GM21390 (cell line): ENCODE measurements at regions not wholly inside any gene's neighbourhood (a gene's known extent, or its start where the extent isn't known, plus 50 kb on each side); places are given as distances from the start of the nearest gene placed in this dataset.
"Not testable (repeated sequence)": the region's sequence is repeated elsewhere in the genome, so short reads cannot be mapped to it uniquely, and the experiment has no call there.

ENCODE experiments used
- ATAC-seq: cut with Tn5 transposase; IDR thresholded peaks from one replicate; pipeline ENCODE4 v1.9.1; 2021; ENCODE audit not compliant: unreplicated experiment

- ATAC-seq: no peak
Observed at GRCh38 chr2:8328217-8328616, 353.6 kb upstream of the ID2 start.

- ATAC-seq: no peak
Observed at GRCh38 chr2:8329660-8330622, 351.9 kb upstream of the ID2 start.

GRCh38 chr2:8331068-8331467 lies 350.8 kb upstream of the ID2 start:
- no peak for ATAC-seq

GRCh38 chr2:8332646-8333045 lies 349.2 kb upstream of the ID2 start:
- ATAC-seq: no peak

DNA sequence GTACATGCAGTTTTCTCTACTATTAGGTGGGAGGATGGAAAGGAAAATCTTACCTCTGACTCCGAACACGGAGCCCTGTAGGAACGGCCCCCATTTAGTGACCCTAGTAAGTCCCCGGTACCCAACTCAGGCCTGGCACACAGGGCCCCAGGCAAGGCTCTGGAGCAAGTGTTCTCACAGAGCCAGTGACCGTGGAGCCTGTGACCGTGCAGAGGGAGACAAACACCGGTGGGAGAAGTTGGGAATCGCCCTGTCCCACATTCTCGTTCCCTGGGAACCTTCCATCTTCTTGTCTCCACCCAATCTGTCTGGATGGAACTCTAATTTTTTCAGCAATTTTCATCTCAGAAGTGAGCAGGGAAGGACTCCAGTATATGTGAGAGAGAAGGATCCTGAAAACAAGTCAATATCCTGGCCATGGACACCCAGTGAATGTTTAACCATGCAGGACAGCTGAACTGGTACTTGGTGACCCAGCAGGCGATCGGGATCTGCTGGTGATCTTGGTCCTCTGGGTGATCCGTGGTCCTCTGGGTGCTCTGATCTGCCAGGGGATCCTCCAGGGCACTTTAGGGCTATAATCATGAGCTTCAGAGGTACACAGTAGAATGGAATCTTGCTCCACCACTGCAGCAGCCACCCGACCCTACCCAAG lies 348.6 kb upstream of the ID2 start:
- no peak for ATAC-seq

GRCh38 chr2:8333832-8334187 lies 348.0 kb upstream of the ID2 start:
- ATAC-seq: not testable (repeated sequence)

DNA sequence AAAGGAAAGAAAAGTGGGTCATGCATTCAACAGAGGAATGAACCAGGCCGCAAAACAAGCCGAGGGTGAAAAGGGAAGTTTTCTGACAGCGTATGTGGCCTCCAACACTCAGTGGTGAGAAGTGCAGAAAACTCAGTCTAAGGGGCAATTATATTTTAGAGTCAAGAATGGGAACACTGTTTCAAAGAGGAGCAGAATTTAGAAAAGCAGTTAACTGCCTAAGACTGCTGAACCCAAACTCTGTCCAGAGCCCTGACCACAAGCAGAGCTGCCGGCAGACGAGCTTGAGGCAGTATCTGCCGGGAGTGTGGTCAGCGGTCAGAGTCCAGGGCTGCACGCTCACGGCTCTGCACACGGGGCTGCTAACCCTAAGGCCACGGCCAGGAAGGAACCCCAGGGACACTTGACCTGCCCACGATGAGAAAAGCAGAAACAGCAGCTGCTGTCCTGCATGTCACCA lies 347.0 kb upstream of the ID2 start:
- ATAC-seq: no peak

DNA sequence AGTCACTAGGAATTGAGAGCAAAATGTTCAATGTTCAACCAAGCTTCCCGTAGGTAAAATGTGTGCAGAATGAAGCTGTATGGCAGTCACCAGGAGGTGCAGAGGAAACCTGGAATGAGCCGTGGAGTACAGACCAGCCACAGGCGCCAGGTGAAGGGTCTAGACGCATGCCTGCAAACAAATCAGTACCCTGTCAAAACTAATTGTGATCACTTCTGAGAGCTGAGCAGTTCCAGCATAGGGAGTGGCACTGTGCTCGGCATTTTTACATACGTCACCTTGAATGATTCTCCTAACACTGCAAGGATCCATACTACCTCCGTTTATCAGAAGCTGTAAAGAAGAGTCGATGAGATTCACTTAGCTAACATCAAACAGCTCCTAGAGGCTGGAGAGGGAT lies 346.1 kb upstream of the ID2 start:
- ATAC-seq: no peak

DNA sequence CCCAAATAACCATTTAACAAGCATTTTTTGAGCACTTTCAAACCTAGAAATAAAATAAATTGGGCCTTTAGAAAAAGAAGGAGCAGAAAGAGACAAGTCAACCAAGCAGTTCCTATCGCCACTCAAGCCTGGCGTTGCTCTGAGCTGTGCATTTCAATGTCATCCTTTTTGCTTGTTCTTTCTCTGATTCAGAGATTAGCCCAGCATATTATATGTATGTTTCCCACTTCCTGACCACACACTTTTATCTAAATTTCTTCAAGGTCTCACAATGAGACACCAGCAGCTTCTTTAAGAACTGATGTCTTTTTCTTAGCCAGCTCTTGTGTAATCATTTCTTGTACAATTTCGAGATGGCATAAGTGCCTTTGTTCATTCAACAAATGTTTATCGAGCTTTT lies 344.5 kb upstream of the ID2 start:
- ATAC-seq: no peak

DNA sequence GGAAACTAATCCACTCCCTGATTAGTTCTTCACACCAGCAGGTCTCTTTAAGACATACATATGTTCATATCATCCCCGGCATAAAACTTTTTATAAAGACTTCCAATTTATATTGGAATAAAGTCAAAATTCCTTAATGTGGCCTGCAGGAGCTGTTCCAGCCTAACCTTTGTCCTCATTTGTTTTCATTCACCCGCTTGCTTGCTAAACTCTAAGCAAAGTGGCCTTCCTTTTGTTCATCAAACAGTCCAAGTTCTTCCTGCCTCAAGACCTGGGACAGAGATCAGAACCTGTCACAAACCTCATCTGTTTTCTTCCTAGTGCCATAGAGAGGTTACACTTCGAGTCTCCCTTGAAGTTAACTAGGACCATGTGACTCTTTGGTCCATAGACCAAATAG lies 339.4 kb upstream of the ID2 start:
- no peak for ATAC-seq

GRCh38 chr2:8343031-8343430 lies 338.8 kb upstream of the ID2 start:
- ATAC-seq: no peak

GRCh38 chr2:8344144-8345097 lies 337.4 kb upstream of the ID2 start:
- no peak for ATAC-seq

- ATAC-seq: no peak
Observed at GRCh38 chr2:8345200-8345599, 336.7 kb upstream of the ID2 start.

GRCh38 chr2:8346208-8346607 lies 335.6 kb upstream of the ID2 start:
- no peak for ATAC-seq

DNA sequence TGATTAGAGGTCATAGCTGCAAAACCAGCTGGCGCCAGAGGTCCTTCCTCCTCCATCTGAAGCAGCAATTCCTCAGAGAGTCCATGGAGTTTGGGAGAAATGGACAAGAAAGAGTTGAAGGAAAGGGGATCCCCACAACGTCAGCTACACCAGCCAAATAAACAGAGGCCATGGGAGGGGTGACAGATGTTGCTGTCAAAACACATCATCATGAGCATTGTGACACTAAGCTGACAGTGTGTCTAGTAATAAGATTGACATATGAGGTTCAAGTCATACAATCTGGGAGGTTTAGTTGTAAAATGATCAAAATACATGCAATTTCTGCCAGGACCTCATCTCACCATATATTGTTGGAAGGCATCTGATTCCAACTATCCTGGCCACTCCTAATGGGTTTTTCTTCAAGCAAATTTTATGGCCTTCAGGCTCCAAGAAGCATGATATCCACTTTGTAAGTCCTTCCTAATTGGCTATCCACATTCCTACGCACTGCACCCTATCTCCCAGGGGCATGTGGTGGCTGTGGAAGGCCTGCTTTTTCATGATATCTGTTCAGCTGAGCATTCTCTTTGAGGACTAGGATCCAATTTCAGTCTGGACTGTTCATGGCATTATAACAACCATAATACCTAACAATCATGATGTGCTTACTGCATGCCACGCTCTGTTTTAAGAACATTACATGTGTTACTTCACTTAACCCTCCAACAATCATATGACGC lies 335.0 kb upstream of the ID2 start:
- no peak for ATAC-seq

GRCh38 chr2:8348911-8349310 lies 332.9 kb upstream of the ID2 start:
- not testable (repeated sequence) for ATAC-seq

DNA sequence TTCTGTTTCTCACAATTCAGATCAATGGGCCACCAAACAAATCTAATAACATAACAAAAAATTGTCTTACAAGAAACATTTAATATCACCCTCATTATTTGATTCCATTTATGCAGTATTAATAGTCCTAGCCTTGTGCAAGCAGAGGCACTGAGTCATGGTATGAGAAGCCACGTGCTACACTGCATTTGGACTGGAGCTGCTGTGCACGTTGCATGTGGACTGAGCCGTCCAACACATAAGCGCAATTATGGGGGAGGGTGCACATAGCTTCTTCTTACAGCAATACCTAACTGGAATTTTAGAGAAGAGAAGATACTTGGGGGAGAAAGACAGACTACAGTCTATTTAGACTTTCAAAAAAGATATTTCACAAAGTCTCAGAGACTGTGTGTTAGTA lies 329.6 kb upstream of the ID2 start:
- ATAC-seq: no peak

GRCh38 chr2:8352989-8353388 lies 328.9 kb upstream of the ID2 start:
- no peak for ATAC-seq

GRCh38 chr2:8355102-8355859 lies 326.6 kb upstream of the ID2 start:
- ATAC-seq: no peak
